ENCODE measurements at regions not wholly inside any gene's neighbourhood (a gene's known extent, or its start where the extent isn't known, plus 50 kb on each side); places are given as distances from the start of the nearest gene placed in this dataset.

DNA sequence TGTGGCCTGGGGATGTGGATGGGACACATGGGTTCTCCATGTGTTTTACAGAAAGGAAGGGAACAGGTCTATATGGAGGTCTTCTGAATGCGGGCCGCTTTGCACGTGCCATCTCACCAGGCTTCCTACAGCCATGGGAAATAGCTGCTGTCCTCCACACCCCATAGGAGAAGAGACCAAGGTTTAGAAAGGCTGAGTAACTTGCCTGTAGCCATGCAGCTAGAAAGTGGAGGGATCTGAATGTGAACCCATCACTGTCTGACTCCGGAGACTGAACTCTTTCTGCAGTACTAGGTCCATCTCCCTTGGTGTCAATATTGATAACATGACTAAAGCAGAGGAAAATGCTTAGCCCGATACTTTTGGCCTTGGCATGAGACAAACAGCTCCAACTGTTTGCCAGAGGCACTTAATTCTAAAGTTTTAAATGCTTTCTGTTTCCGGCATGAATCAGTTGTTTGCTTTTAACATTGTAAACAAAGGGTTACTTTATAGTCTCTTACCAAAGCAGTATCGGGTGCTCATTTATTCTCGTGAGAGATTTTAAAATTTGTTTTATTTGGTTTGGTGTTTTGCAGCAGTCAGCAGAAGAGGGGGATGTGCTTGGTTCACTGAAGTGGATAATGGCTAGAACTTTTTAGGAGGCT, 64.8 kb upstream of the LOXL4 start:
- no peak overlapping the region for H3K4me3 ChIP-seq (ENCODE audit: control insufficient read depth, low read depth, low read length)
- DNase-seq (ENCODE audit: low read depth), result no peak
- no peak for TF ChIP-seq CTCF (IDR thresholded peaks at IDR 0.05; ENCODE audit: control insufficient read depth, insufficient read depth, low read depth, low read length, missing control alignments)

DNA sequence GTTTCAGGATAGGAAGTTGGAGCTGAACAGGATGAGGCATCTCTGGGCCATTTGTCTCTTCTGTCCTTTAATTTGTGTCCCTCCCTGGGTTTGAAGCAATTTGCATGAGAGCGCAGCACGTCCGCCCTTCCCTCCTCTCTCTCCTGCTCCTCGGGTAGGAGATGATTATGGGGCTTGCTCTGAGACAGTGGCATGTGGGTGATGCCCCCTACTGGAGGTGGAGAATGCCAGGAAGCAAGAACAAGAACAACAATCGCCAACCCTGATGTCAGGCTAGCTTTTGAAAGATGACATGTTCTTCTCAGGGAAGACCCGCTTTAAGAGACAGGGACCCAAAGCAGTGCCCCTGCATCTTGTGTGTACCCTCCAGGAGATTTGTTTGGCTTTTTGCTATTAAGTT, 63.9 kb upstream of the LOXL4 start:
- no peak overlapping the region for H3K4me3 ChIP-seq (ENCODE audit: control insufficient read depth, low read depth, low read length)
- DNase-seq (ENCODE audit: low read depth), result no peak
- TF ChIP-seq CTCF (IDR thresholded peaks at IDR 0.05; ENCODE audit: control insufficient read depth, insufficient read depth, low read depth, low read length, missing control alignments), result peak; percentile 19

DNA sequence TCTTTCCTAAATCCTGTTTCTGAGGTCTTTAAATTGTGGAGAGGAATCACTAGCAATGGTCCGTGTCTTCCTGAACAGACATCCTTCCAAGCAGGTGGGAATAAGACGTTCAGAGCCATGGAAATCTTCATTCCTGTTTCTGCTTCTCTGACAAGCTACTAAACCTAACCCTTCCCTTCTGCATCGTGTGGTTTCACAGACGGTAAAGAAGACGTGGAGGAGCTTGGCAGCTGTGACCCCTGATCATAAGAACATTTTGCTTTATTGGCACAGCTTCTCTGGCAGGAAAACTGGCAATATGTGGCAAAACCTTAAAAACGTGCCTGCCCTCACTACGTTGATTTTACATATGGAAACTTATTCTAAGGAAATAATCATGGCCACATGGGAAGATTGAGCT, 63.0 kb upstream of the LOXL4 start:
- H3K4me3 ChIP-seq (ENCODE audit: control insufficient read depth, low read depth, low read length), result no peak overlapping the region
- DNase-seq (ENCODE audit: low read depth), result no peak
- TF ChIP-seq CTCF (IDR thresholded peaks at IDR 0.05; ENCODE audit: control insufficient read depth, insufficient read depth, low read depth, low read length, missing control alignments), result no peak

DNA sequence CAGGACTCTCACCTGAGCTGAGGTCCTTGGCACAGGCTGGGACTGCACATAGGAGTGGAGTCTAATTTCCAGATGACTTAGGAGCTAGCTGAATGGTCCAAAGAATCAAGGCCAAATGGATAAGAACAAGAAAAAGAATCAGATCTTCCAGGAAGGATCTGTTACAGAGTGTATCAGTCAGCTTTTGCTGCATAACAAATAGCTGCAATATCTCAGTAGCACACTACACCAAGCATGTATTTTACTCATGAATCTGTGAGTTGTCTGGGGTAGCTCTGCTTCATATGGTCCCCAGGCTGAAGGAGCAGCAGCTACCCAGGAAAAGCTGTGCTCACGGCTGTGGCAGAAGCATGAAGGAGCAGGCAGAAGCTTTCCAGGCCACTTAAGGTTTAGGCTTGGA, 60.6 kb upstream of the LOXL4 start:
- H3K4me3 ChIP-seq (ENCODE audit: control insufficient read depth, low read depth, low read length), result no peak overlapping the region
- no peak for DNase-seq (ENCODE audit: low read depth)
- TF ChIP-seq CTCF (IDR thresholded peaks at IDR 0.05; ENCODE audit: control insufficient read depth, insufficient read depth, low read depth, low read length, missing control alignments), result no peak

GRCh38 chr10:98328163-98328562, 60.2 kb upstream of the LOXL4 start:
- no peak for DNase-seq (ENCODE audit: low read depth)
- H3K4me3 ChIP-seq (ENCODE audit: control insufficient read depth, low read depth, low read length), result no peak overlapping the region
- TF ChIP-seq CTCF (IDR thresholded peaks at IDR 0.05; ENCODE audit: control insufficient read depth, insufficient read depth, low read depth, low read length, missing control alignments), result no peak

DNA sequence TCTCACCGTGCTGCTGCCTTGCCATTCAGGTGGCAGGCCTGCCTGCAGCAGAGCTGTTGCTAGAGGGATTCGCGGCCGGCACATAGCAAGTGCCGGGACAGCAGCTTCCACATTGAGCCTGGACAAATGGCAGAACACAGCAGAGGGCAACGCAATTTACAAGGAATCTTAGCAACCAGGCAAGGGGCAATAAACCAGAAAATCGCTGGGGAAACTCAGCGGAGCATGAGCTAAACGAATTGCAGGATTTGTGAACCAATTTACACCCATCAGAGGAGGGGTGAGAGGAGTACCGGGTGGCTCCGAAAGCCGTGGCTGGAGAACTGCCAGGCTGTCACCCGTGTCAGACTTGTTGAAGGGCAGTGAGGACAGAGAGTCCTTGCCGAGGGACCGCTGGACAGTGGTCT, 58.6 kb upstream of the LOXL4 start:
- H3K4me3 ChIP-seq (ENCODE audit: control insufficient read depth, low read depth, low read length), result no peak overlapping the region
- no peak for TF ChIP-seq CTCF (IDR thresholded peaks at IDR 0.05; ENCODE audit: control insufficient read depth, insufficient read depth, low read depth, low read length, missing control alignments)
- no peak for DNase-seq (ENCODE audit: low read depth)
